ENCODE measurements at regions not wholly inside any gene's neighbourhood (a gene's known extent, or its start where the extent isn't known, plus 50 kb on each side); places are given as distances from the start of the nearest gene placed in this dataset.
"Not testable (repeated sequence)": the region's sequence is repeated elsewhere in the genome, so short reads cannot be mapped to it uniquely, and the experiment has no call there.

DNA sequence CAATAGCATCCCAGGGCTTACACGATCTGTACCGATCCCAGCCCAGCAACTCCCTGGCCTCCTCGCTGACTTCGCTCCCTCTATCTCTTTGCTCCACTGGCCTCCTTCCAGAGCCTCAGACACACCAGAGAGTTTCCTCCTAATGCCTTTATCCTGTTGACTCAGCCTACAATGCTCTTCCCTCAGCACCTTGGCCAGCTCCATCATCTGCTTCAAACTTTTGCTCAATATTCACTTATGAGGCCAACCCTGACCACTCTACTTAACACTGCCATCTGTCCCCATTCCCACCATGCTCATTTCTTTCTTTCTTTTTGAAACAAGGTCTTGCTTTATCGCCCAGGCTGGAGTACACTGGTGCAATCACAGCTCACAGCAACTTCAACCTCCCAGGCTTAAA lies 180.9 kb downstream of the CEP170 start:
- not testable (repeated sequence) for DNase-seq (ENCODE audit: low read depth in 4 of 4, low spot score in 3 of 4)

DNA sequence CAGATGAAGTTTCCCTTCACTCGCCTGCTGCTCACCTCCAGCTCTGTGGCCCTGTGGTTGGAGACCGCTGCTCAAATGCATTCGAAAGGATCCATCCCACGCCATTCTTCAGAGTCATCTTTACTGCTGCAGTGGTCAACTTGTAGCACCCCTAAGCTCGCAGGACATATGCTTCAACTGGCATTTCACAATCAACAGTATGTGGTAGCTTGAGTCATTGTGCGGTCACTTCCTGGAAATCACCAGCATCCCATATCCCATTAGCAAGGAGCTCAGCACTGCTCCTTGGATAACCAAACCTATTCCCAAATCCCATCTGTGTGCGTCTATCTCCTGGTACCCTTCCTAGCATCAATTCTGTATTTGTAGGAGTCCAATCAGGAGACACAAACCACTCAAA lies 188.0 kb downstream of the CEP170 start:
- not testable (repeated sequence) for DNase-seq (ENCODE audit: low read depth in 4 of 4, low spot score in 3 of 4)

DNA sequence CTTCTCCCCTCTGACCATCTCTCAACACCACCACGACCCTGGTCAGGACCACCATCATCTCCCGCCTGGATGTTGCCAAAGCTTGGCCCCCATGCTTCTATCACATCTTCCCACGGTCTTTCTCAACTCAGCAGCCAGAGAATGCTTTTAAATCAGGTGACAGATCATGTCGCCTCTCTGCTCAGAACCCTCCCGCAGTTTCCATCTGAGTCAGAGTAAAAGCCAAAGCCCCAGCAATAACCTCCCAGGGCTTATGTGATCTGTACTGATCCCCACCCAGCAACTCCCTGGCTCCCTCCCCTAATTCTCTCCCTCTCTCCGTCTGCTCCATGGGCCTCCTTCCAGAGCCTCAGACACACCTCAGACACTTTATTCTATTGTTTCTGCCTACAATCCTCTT lies 193.1 kb downstream of the CEP170 start:
- not testable (repeated sequence) for DNase-seq (ENCODE audit: low read depth in 4 of 4, low spot score in 3 of 4)

DNA sequence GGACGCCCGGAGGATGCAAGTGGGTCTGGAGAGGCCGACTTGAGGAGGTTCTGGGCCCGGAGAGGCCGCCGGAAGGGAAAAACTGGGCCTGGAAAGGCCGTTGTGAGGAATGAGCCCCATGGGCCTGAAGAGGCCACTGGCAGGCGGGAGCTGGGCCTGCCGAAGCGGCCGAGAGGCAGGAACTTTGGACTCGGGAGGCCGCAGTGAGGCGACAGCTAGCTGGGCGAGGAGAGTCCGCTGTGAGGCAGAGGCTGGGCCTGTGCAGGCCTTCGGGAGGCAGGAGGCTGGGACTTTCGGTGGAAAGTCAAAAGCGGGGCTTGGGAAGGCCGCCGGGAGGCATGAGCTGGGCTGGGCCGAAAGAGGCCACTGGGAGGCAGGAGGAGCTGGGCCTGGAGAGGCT lies 199.6 kb downstream of the CEP170 start:
- not testable (repeated sequence) for DNase-seq (ENCODE audit: low read depth in 4 of 4, low spot score in 3 of 4)

DNA sequence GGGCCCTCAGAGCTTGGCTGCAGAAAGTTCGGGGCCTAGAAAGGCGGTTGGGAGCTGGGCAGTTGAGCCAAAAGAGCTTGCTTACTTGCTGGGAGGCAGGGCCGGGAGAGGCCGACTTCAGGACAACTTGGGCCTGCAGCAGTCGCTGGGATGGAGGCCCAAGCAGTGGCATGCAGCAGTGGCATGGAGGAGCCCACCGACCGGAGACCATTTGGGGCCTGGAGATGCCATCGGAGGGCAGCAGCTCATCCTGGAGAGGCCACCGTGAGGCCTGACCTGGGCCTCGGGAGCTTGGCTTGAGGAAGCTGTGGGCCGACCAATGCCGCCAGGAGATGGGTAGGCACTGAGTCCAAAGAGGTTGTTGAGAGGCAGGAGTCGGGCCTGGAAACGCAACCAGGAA lies 200.0 kb downstream of the CEP170 start:
- not testable (repeated sequence) for DNase-seq (ENCODE audit: low read depth in 4 of 4, low spot score in 3 of 4)

DNA sequence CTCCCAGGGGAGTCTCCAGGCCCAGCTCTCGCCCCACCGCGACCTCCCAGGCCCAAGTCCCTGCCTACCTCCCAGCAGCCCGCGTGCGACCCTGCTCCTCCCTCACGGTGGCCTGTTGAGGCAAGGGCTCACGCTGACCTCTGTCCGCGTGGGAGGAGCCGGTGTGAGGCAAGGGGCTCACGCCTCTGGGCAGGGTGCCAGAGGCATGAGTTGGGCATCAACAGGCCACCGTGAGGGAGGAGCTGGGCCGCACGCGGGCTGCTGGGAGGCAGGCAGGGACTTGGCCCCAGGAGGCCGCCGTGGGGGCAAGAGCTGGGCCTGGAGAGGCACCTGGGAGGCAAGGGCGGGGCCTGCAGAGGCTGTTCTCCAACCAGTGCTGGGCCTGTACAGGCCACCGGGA lies 200.4 kb downstream of the CEP170 start:
- DNase-seq (ENCODE audit: low read depth in 4 of 4, low spot score in 3 of 4) = not testable (repeated sequence)

DNA sequence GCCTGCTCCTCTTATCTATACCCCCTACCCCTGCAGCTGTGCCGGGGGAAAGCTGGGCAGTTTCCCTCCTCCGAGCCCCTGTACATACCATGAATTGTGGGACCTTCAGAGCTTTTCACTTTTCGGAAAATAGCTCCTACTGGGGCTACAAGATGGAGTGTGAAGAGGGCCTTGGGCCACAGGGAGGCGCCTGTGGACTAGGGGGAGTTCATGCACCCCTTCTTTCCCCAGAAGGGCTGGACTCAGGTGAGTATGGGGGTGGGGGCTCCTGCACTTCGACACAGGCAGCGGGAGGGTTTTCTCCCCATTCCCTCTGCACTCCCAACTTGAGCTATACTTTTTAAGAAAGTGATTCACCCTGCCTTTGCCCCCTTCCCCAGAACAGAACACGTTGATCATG lies 202.0 kb downstream of the CEP170 start:
- not testable (repeated sequence) for DNase-seq (ENCODE audit: low read depth in 4 of 4, low spot score in 3 of 4)

DNA sequence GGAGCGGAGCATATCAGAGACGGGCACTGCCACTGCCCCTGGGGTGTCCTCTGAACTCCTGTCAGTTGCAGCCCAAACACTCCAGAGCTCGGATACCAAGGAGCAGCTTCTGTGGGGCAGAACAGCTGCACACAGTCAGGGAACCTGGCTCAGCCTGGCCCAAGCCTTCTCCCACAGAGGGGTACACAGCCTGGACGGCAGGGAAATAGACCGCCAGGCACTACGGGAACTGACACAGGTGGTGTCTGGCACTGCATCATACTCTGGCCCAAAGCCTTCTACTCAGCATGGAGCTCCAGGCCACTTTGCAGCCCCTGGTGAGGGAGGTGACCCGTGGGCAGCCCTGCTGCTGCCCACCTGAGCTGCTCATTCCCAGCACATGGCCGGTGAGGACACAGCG lies 204.5 kb downstream of the CEP170 start:
- not testable (repeated sequence) for DNase-seq (ENCODE audit: low read depth in 4 of 4, low spot score in 3 of 4)

DNA sequence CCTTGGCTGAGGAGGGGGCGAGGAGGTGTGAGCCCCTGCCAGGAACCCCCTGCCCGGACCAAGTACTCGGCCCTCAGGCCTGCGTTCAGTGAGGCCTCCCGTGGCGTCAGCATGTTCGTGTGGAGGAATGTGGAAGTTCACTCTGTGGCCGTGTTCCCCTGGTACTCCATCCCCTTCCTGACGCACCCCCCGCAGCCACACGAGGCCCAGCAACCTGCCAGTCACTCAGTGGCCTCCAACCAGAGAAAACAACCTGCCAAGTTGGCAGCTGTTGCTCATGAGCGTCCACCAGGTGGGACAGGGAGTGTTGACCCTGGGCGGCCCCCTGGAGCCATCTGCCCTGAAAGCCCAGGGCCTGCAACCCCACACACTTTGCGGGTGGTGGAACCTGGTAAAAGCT lies 205.4 kb downstream of the CEP170 start:
- not testable (repeated sequence) for DNase-seq (ENCODE audit: low read depth in 4 of 4, low spot score in 3 of 4)

DNA sequence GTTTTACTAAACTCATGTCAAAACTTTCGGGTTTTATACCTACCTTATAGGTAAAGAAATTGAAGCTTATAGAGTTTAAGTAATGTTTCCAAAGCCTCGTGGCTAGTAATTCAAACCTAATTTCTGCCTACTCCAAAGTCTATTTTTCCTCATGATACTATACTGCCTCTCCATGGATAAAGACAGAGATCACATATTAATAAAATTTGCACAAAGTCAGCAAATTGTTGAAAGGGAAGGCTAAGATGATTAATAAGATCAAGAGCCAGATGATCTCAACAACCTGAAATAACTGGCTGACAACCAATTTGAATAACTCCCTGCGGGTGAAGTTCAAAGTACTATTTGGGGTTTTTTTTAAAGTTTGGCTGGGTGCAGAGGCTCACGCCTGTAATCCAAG lies 233.7 kb downstream of the CEP170 start:
- not testable (repeated sequence) for DNase-seq (ENCODE audit: low read depth in 4 of 4, low spot score in 3 of 4)

DNA sequence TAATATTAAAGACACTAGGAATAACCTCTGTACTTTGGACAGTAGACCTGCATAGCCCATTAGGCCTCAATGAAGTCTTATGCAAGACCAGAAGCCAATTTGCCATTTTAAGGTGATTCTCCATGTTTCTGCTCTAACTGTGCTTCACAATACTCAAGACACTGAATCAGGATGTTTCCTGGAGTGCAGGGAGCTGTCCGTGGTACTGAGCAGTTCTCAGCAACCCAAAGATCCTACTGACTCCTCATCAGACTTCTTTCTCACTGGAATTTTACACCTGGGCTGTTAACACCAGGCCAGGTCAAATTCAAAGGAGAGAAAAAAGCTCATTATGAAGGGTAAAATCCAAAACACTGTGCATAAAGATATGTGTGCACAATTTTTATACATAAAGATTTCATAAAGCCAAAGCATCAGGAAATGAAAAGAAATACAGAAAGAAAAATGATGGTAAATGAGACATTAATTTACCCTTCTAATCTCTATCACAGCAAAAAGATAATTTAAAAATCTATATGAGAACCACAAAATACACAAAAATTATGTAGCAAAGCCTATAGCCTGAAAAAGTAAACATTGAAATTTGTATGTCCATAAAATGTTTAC lies 235.9 kb downstream of the CEP170 start:
- DNase-seq (ENCODE audit: low read depth in 4 of 4, low spot score in 3 of 4) = not testable (repeated sequence)

DNA sequence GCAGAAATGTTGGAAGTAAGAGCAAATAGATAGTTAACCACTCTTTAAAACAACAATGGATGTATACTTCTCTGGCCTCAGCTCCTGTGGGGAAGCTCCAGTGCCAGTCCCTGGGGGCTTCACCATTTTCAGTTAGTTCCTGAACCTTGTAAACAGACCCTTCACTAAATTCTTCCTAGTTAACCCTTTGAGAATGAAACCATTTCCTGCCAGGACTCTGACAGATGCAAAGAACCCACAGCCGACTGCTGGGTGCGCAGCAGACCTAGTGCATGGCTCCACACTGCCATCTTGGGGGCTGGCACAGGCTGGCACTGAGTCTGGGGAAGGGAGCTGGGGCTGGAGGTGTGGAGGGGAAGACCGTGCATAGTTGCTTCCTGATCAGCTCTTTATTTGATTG lies 244.4 kb downstream of the CEP170 start:
- DNase-seq (ENCODE audit: low read depth in 4 of 4, low spot score in 3 of 4) = not testable (repeated sequence)

DNA sequence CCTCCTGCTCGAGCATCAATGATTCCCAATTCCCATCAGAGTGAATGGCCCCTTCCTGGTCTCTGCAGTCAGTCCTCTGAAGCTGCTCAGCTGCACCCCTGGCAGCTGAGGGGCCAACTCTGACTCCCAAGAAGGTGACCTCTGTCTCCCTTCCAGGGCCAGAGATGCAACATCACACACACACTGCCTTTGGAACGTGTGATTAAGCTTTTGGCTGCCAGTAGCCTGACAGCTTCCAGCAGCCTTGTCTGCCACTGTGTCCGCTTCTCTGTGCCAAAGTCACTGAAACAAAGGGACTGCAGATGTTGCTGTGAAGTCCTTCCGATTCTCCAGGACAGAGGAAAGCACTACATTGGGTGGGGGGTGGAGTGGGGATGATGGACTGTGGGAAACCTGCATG lies 254.1 kb downstream of the CEP170 start:
- DNase-seq (ENCODE audit: low read depth in 4 of 4, low spot score in 3 of 4) = not testable (repeated sequence)

DNA sequence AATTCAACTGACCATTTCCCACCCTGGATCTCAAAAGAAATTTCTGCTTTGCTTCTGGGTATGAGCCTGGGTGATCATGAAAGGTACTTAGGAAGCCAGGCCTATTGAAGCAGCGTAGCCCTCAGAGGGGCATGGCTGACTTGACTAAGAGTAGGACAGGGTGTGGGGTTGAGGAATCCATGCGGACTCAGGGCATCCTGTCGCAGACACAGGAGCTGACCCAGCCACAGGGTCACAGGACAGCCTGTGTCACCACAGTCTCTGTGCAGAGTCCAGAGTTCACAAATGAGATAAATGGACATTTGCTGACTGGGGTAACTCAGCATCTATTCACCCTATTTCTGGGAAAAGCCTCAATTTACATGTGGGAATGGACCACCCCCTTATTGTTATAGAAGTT lies 262.3 kb downstream of the CEP170 start:
- not testable (repeated sequence) for DNase-seq (ENCODE audit: low read depth in 4 of 4, low spot score in 3 of 4)

DNA sequence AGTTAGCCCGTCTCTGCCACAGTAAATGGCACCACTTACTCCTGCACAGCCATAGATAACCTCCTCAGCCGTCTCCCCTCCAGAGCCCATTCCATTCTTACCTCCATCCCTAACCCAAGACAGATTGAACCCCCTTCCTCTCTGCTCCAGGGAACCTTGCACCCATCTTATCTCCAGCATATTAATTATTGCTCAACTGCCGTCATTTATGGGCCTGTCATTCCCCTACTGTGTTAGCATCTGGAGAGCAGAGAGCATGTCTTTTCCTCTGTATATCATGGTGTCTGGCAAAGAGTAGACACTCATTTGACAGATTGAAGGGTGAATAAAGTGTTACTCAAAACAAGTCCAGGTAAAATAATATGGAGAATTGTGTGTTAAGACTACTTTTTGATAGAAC lies 270.0 kb downstream of the CEP170 start:
- DNase-seq (ENCODE audit: low read depth in 4 of 4, low spot score in 3 of 4) = not testable (repeated sequence)

DNA sequence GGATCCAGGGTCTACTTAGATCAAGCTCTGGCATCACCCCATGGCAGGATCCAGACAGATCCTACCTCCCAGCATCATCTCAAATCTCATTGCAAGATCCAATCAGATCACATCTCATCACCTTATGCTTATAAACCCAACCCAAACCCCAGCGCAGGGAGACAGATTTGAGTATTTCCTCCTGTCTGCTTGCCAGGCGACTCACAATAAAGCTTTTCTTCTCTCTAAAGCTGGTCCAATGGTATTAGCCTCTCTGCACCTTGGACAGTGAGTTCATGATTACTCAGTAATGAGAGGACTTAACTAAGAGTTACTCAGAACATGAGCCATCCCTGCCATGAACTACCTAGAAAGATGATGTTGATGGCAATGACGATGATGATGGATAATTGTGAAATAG lies 281.7 kb downstream of the CEP170 start:
- DNase-seq (ENCODE audit: low read depth in 4 of 4, low spot score in 3 of 4) = not testable (repeated sequence)

DNA sequence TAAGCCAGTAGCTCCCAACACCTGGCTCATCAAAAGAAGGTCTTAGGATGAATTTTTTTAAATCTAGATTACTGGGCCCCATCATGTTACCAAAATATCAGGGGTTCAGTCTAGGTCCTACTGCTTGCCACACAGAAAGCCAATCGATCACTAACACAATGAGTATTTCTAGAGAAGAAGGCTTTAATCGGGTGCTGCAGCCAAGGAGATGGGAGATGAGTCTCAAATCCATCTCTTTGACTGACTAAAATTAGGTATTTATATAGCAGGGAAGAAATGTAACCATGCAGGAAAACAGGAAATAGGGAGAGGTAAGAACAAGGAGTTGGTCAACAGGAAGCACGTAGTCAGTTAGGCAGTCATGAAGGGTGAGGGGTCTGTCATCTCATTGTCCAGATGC lies 288.2 kb downstream of the CEP170 start:
- DNase-seq (ENCODE audit: low read depth in 4 of 4, low spot score in 3 of 4) = no peak

DNA sequence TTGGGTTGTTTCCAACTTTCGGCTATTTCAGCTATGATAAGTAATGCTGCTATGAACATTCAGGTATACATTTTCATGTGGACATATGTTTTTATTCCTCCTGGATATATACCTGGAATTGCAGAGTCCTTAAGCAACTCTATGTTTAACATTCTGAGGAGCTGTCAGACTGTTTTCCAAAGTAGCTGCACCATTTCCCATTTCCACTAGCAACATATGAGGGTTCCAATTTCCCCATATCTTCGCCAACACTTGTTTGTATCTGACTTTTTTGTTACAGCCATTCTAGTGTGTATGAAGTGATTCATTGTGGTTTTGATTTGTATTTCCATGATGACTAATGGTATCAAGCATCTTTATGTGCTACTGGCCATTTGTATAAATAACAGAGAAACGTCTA lies 295.7 kb downstream of the CEP170 start:
- not testable (repeated sequence) for DNase-seq (ENCODE audit: low read depth in 4 of 4, low spot score in 3 of 4)

DNA sequence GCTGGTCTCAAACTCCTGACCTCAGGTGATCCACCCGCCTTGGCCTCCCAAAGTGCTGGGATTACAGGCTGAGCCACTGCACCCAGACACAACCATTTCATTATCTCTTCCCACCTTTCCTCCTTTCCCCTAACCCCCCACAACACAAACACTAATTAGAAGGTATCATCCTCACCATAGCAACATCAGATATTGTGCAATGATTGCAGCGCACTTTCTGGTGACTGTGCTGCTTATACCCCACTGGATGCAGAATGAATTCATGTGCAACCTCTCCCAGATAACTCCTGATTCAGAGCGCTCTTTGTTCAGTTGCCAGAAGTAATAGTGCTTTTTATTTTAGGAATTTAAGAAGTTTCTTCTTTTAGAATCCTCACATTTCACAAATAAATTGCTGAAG lies 300.1 kb downstream of the CEP170 start:
- DNase-seq (ENCODE audit: low read depth in 4 of 4, low spot score in 3 of 4) = not testable (repeated sequence)

DNA sequence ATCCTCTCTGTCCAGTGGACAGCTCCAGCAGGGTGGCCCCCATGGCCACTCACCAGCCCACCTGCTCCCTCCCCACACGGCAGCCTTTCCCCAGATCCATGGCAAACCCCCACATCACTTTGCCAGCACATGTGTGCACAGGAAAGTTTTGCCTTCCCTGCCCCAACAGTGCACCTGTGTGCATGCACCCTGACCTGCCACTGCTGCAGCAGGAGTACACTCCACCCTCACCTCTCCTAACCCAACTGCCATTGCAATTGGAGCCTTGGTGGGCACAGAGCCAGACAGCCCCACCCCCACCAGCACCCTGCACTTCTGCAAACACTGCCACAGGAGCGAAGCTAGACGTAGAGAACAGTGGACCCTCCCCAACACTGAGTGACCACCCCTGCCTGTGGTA lies 308.9 kb downstream of the CEP170 start:
- no peak for DNase-seq (ENCODE audit: low read depth in 4 of 4, low spot score in 3 of 4)

DNA sequence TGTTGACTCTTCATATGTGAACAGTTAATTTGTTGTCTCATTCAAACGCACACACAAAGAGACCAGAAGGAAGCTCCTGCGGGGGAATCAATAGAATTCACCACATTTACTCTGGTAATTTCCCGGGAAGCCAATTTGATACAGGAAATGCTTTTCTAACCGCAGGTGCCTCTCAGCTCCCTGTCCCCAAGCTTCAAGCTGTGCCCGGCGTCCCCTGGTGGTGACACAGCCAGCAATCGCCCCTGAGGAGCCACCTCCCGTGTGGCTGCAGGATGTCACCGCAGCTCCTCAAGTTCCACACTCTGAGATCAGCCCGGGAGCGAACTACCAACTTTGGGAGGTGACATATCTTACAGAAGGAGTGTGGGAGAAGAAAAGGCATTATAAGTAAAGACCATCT lies 318.4 kb downstream of the CEP170 start:
- DNase-seq (ENCODE audit: low read depth in 4 of 4, low spot score in 3 of 4) = not testable (repeated sequence)

DNA sequence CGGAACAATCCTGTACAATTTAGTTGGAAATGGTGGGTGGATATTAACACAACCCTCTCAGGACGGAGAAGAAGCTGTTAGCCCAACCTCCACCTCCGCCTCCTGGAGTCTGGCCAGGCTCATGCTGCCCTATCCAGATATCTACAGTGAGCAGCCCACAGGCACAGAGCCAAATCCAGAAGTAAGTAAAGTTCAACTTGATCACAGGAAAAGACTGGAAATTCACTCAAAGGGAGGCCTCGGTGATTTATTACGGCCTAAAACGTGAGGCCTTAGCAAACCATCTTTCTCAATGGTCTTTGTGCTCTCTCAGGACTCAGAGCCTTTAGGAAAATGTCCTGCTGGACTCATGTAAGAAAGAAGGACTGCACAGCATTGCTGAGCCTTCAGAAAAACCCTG lies 330.4 kb downstream of the CEP170 start:
- DNase-seq (ENCODE audit: low read depth in 4 of 4, low spot score in 3 of 4) = not testable (repeated sequence)

DNA sequence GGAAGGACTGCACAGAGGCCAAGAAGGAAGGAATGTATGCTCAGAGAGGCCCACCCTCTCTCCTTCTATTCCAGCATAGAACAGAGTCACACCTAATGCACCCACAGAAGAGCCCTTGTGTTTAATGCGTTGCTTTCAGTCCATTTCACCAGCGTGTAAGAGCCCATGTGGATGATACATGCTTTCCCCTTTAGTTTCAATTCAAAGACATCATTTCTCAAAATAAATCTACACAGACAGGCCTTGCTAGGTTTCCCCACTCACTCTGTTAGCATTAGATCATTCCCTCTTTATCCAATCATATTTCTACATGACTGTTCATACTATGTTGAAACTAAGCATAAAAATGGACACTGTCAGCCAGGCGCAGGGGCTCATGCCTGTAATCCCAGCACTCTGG lies 331.5 kb downstream of the CEP170 start:
- DNase-seq (ENCODE audit: low read depth in 4 of 4, low spot score in 3 of 4) = not testable (repeated sequence)
